Activated gamma-delta T cell (primary cell): ENCODE measurements at regions not wholly inside any gene's neighbourhood (a gene's known extent, or its start where the extent isn't known, plus 50 kb on each side); places are given as distances from the start of the nearest gene placed in this dataset.

Experiments
- DNase-seq: peaks from one replicate; lab custom pipeline; 2025; lab: John Stamatoyannopoulos, UW

DNA sequence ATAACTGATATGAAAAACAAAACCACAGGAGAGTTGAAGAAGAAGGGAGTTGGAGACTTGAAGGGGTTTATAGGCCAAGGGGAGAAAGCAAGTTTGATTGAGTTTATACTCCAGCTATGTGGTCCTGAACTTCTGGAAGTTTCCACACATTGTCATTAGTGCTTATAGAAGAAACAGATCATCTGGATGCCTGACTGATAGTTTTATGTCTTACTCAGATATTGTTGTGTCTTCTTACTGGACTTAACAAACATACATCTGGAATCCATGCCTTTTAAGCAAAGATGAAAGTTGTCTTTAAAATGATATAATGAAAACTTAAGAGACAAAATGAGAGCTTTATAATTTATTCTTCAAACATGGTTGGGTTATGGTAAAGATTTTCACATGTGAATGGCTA lies 101.3 kb upstream of the FZD8 start:
- no peak for DNase-seq

GRCh38 chr10:35739998-35740397 lies 97.9 kb upstream of the FZD8 start:
- DNase-seq, result no peak

- no peak for DNase-seq
These were observed 93.3 kb upstream of the FZD8 start for GRCh38 chr10:35735412-35735811.

DNA sequence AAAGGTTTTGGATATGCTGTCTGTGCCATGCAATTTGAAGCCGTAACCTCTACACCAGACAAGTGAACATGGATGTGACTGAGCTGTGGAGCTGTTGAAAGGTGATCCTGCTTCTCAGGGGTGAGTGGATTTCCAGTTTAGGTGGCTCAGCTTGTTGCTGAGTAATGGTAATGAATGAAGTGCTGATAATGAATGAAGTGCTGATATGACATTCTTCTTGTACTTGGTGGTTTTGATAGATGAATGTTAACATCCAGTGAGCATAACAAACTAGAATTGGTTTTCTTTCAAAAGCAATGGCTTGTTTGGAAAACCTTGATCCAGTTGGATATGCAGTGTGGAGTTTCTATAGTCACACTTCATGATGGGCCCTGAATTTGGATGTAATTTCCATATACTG lies 89.7 kb upstream of the FZD8 start:
- no peak for DNase-seq

DNA sequence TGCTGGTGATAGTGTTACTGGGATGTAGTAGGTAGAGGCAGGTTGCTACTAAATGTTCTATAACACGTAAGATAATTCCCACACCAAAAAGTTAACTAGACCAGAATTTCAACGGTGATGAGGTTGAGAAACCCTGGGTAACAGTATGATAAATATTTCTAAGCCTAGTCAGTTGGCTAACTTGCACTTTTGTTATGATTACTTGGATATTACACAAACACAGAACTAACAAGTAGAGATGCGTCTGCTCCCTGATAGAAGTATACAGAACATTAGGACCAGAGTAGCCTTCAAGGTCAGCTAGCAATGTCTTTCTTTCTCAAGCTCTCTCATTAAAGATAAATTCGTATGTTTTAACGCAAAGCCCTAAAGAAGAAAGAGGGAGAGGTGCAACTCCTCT lies 86.2 kb upstream of the FZD8 start:
- no peak for DNase-seq

- no peak for DNase-seq
These were observed 84.8 kb upstream of the FZD8 start for GRCh38 chr10:35726846-35727245.

GRCh38 chr10:35723992-35724391 lies 81.9 kb upstream of the FZD8 start:
- no peak for DNase-seq

GRCh38 chr10:35723059-35723458 lies 81.0 kb upstream of the FZD8 start:
- DNase-seq, result no peak

- DNase-seq, result no peak
These were observed 80.5 kb upstream of the FZD8 start for GRCh38 chr10:35722636-35723035.

- no peak for DNase-seq
These were observed 80.1 kb upstream of the FZD8 start for GRCh38 chr10:35722226-35722625.

- DNase-seq, result no peak
These were observed 78.3 kb upstream of the FZD8 start for GRCh38 chr10:35720366-35720765.

DNA sequence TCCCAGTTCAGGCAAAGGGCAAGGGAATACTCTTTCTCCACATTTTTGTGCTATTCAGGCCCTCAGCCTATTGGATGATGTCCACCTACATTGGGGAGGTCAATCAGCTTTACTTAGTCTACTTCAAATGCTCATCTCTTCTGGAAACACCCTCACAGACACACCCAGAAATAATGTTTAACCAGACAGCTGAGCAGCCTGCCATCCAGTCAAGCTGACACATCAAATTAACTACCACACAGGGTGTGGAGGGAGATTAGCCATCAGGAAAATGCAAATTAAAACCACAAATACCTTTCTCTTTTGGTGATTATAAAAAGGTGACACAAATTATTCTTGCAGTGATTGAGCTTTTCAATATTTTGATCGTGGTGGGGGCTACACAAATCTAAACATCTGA lies 74.7 kb upstream of the FZD8 start:
- DNase-seq, result no peak

GRCh38 chr10:35712486-35712885 lies 70.4 kb upstream of the FZD8 start:
- DNase-seq, result no peak

DNA sequence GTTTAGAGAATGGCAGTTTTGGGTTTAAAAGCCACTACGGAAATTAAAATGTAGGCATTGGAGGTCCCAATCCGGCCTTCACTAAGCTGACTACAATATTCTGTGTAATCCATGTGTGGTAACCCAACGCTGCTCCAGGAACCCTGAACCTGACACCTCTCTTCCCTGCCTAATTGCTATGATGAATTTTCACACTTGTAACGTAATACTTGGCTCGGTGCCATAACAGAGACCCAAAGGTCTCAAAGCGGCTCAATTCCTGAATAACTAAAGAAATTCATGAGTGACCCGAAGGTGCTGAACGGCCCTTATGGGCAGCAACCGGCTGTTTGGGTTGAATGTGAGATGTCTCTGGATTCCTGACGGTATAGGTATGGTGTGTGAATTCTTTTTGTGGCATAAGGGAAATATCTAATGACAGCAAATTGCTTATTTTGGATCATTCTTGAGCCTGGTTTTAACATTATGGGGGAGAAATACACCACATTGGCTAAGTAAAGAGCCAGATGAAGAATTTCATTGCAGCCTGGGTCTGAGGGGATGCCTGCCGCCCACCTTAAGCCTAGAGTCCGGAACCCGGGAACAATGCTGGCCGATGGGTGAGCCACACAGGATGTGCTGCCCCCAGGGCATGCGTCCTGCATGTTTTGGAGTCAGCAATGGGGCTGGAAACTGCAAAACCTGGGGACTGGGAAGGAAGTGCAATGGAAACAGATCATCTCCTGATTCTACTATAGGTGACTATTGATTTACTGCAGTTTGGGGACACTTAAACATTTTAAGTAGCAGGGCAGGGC lies 69.7 kb upstream of the FZD8 start:
- no peak for DNase-seq

DNA sequence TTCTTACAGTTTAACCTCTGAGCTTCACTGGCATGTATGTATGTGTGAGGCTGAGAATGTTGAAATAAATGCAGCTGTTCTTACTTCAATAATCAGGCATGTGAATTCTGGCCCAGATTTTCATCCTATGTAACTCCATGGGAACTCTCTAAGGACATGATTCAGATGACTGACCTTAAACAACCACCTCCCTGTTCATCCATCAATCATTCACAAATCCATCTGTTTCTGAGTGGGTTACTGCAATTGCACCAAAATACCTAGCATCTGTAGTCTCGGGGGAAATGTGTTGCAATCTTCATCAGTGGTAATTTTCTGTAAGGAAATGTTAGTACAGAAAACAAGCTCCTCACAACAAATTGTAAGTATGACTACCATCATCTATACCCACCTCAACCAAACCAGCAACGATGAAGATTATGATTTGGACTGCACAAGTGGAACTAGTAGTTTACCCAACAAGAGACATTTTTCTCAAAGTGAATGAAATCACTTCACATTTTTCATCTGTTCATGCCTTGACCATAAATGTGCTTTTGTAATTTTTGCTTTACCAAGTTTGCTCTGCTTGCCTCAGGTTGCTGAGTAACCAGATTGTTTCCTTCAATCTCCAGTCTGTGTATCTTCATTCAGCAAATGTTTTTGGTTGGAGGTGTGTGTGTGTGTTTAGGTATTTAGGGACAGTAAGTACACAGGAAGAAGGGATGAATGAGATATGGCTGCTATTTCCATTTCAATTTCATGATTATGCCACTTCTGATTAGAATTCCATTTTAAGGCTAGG lies 65.7 kb upstream of the FZD8 start:
- no peak for DNase-seq

DNA sequence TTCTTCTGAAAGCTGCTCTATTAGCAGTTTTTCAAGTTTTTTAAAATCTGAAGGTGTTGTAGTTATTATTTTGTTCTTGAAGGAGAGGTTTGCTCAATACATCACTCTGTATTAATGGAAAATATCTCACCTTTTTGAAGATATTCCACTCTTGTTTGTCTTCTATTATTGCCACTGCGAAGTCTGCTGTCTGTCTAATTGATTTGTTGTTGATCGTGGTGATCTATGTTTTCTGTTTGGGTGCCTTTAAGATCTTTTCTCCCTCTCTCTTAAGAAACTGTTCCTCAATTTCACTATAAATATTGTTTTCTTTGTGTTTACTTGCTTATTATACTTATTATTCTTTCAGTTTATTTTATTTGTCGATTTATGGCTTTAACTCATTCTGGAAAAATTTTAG lies 64.9 kb upstream of the FZD8 start:
- DNase-seq, result no peak

DNA sequence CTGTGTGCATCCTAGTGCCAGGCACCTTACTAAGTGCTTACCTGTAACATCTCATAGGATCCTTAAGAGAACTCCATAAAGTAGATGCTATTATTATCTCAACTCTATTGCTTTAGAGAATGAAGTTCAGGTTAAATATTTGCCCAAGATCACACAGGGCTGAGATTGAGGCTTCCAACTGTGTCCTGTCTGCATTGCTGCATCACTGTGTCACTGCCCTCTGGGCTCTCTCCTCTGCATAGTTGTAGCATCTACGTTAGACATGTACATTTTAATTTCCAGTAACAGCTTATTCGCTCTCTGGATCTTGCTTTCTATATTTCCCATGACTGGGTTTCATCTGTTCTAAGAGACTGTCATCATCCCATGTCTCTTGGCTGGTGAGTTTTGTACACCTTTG lies 63.6 kb upstream of the FZD8 start:
- DNase-seq, result no peak

- DNase-seq, result no peak
These were observed 63.0 kb upstream of the FZD8 start for GRCh38 chr10:35705051-35705450.

DNA sequence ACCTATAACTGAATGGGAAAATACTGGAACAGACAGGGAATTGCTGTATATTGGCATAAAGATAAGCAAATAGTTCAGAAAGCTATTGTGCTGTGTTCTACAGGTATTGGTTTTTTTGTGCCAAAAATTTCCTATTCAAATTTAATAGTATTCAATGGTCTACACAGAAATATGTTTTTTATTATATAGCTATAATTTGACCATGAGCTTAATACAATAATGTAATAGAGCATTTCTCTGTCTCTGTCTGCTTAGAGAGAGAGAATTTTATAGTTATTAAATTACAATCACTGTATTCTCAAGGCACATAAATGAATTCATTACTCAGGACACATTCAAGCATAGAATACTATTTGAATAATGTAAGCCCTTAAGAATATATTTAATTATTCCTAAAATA lies 62.3 kb upstream of the FZD8 start:
- no peak for DNase-seq

DNA sequence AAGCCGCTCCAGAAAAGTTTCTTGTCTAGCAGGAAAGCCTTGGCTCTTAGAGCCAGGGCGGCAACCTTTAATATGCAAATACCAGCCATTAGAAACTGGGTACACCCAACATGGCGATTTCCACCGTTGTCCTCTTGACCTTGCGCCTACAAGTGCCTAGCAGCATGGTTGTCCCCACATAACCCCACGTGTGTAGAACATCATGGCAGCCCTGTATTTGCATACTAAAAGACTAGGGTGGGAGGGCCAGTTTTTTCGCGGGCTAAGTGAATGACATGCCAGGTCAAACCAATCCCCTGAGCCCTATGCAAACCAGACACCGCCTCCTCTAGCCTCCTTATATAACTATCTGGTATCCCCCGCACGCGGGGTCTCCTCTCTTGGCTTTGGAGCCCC lies 58.4 kb upstream of the FZD8 start:
- no peak for DNase-seq

- DNase-seq, result no peak
These were observed 57.9 kb upstream of the FZD8 start for GRCh38 chr10:35699848-35700486.

DNA sequence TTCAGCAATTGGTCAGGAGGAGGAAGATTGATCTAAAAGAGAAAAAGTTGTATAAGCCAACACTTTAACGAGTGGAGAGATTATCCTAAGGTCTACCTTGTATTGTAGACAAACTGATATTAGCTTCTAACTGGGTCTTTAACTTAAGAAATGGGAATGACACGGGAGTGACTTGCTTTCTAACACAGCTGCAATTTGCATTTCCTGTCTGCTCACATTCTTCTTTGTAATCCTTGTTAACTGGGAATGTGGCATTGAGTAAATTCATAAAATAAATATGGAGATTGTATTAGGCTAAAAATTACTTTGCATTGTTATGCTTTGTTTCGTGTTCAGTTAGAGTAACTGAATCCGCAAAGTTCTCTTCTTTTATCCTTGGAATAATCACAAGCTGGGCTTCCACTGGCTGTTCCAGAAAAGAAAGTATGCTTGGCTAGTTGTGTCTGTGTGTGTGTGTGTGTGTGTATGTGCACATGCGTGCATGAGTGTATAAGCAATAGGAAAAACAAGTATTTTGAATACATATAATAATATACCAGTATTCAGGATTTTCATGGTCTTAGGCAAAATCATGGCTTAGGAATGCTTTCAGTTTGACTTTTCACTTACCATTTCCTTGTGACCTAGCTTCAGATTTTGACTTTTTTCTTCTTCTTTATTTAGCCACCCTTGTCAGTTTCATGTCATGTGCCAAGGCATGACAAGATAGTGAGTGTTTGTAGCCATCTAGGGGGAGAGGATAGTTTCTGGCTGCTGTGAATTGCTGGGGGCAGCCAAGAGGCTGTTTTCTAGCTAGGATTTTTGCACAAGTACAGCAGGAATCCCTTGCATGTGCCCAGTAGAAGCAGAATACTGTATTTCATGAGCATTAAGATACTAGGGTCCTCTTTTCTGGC lies 54.5 kb upstream of the FZD8 start:
- DNase-seq, result no peak
